ENCODE measurements at regions not wholly inside any gene's neighbourhood (a gene's known extent, or its start where the extent isn't known, plus 50 kb on each side); places are given as distances from the start of the nearest gene placed in this dataset.

GRCh38 chr10:4347397-4347796, 478.6 kb upstream of the AKR1E2 start:
- no peaks in the 10 kb centered on the region for H3K36me3 ChIP-seq (replicated peaks)
- no peaks in the 10 kb centered on the region for H3K27me3 ChIP-seq (ENCODE audit: low read depth)
- in situ Hi-C loops (cut with MboI; ENCODE audit: low sequenced_read_pairs), result no loop called here
- H3K4me3 ChIP-seq, result no peak overlapping the region
- DNase-seq (ENCODE audit: low spot score in 2 of 2), result no peak
- no peaks in the 10 kb centered on the region for H3K4me1 ChIP-seq
- H3K9me3 ChIP-seq, result 0 out of 2 replicates have a peak, but pooled peaks cover 2% of the 10 kb centered on the region

- no peak for DNase-seq (ENCODE audit: low spot score in 2 of 2)
- no peaks in the 10 kb centered on the region for H3K36me3 ChIP-seq (replicated peaks)
- H3K9me3 ChIP-seq, result 0 out of 2 replicates have a peak, but pooled peaks cover 2% of the 10 kb centered on the region
- in situ Hi-C loops (cut with MboI; ENCODE audit: low sequenced_read_pairs), result no loop called here
- no peak overlapping the region for H3K4me3 ChIP-seq
- no peaks in the 10 kb centered on the region for H3K4me1 ChIP-seq
- no peaks in the 10 kb centered on the region for H3K27me3 ChIP-seq (ENCODE audit: low read depth)
These were observed 479.9 kb upstream of the AKR1E2 start for GRCh38 chr10:4345877-4346646.

GRCh38 chr10:4344492-4344994, 481.5 kb upstream of the AKR1E2 start:
- H3K4me1 ChIP-seq, result no peaks in the 10 kb centered on the region
- no peak for DNase-seq (ENCODE audit: low spot score in 2 of 2)
- 0 out of 2 replicates have a peak, but pooled peaks cover 2% of the 10 kb centered on the region for H3K9me3 ChIP-seq
- H3K27me3 ChIP-seq (ENCODE audit: low read depth), result no peaks in the 10 kb centered on the region
- H3K4me3 ChIP-seq, result no peak overlapping the region
- no peaks in the 10 kb centered on the region for H3K36me3 ChIP-seq (replicated peaks)
- in situ Hi-C loops (cut with MboI; ENCODE audit: low sequenced_read_pairs), result no loop called here

GRCh38 chr10:4343873-4344272, 482.1 kb upstream of the AKR1E2 start:
- H3K9me3 ChIP-seq, result 0 out of 2 replicates have a peak, but pooled peaks cover 2% of the 10 kb centered on the region
- no peak overlapping the region for H3K4me3 ChIP-seq
- no peaks in the 10 kb centered on the region for H3K36me3 ChIP-seq (replicated peaks)
- H3K27me3 ChIP-seq (ENCODE audit: low read depth), result no peaks in the 10 kb centered on the region
- no peaks in the 10 kb centered on the region for H3K4me1 ChIP-seq
- in situ Hi-C loops (cut with MboI; ENCODE audit: low sequenced_read_pairs), result no loop called here
- no peak for DNase-seq (ENCODE audit: low spot score in 2 of 2)

- no peaks in the 10 kb centered on the region for H3K4me1 ChIP-seq
- no peaks in the 10 kb centered on the region for H3K36me3 ChIP-seq (replicated peaks)
- DNase-seq (ENCODE audit: low spot score in 2 of 2), result no peak
- H3K4me3 ChIP-seq, result no peak overlapping the region
- H3K27me3 ChIP-seq (ENCODE audit: low read depth), result no peaks in the 10 kb centered on the region
- 0 out of 2 replicates have a peak, but pooled peaks cover 2% of the 10 kb centered on the region for H3K9me3 ChIP-seq
- in situ Hi-C loops (cut with MboI; ENCODE audit: low sequenced_read_pairs), result no loop called here
These were observed 482.9 kb upstream of the AKR1E2 start for GRCh38 chr10:4343091-4343490.

DNA sequence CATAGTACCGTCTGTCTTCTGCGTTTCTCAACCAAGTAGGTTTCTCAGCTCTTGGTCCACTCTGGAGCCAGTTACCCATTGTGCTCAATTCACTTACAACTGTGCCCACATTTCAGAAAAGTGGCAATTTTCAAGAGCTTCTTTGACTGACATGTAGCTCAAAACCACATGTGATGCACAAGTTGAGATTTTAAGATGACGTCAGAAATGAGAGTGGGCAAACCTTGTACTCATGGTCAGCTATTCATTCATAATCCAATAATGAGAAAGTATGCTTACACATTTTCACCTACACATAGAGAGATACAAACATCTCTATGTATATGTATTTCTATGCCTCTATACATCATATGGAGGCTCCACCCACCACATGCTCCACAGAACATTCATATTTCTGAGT, 487.2 kb upstream of the AKR1E2 start:
- H3K4me1 ChIP-seq, result no peaks in the 10 kb centered on the region
- no peak overlapping the region for H3K4me3 ChIP-seq
- in situ Hi-C loops (cut with MboI; ENCODE audit: low sequenced_read_pairs), result no loop called here
- 0 out of 2 replicates have a peak, but pooled peaks cover 2% of the 10 kb centered on the region for H3K9me3 ChIP-seq
- H3K36me3 ChIP-seq (replicated peaks), result no peaks in the 10 kb centered on the region
- no peaks in the 10 kb centered on the region for H3K27me3 ChIP-seq (ENCODE audit: low read depth)
- DNase-seq (ENCODE audit: low spot score in 2 of 2), result no peak

GRCh38 chr10:4337563-4337962, 488.4 kb upstream of the AKR1E2 start:
- DNase-seq (ENCODE audit: low spot score in 2 of 2), result no peak
- no peak overlapping the region for H3K4me3 ChIP-seq
- H3K36me3 ChIP-seq (replicated peaks), result no peaks in the 10 kb centered on the region
- no peaks in the 10 kb centered on the region for H3K4me1 ChIP-seq
- in situ Hi-C loops (cut with MboI; ENCODE audit: low sequenced_read_pairs), result no loop called here
- H3K27me3 ChIP-seq (ENCODE audit: low read depth), result no peaks in the 10 kb centered on the region
- peaks cover 2% of the 10 kb centered on the region; the same call in 1 of the 2 replicates for H3K9me3 ChIP-seq

GRCh38 chr10:4334871-4335270, 491.1 kb upstream of the AKR1E2 start:
- Histone ChIP-seq H3K27me3 (ENCODE audit: low read depth) (no peaks in the 10 kb centered on the region), H3K9me3 (peaks cover 5% of the 10 kb centered on the region), H3K4me3 (no peak overlapping the region), H3K36me3 (replicated peaks) (no peaks in the 10 kb centered on the region), H3K4me1 (no peaks in the 10 kb centered on the region)
- no peak for DNase-seq (ENCODE audit: low spot score in 2 of 2)
- in situ Hi-C loops (cut with MboI; ENCODE audit: low sequenced_read_pairs), result no loop called here

DNA sequence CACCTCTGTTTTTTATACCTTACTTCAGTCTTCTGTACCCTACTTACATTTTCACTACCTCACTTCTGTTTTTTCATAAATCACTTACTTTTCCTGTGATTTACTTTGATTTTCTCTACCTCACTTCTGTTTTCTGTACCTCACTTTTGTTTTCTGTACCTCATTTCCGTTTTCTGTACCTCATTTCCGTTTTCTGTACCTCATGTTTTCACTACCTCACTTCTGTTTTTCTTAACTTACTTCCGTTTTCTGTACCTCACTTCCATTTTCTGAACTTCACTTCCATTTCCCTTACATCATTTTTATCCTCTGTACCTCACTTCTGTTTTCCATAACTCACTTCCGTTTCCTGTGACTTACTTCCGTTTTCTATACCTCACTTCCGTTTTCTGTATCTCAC, 492.0 kb upstream of the AKR1E2 start:
- Histone ChIP-seq H3K4me3 (no peak overlapping the region), H3K4me1 (no peaks in the 10 kb centered on the region), H3K27me3 (ENCODE audit: low read depth) (no peaks in the 10 kb centered on the region), H3K36me3 (replicated peaks) (no peaks in the 10 kb centered on the region), H3K9me3 (peaks cover 5% of the 10 kb centered on the region)
- DNase-seq (ENCODE audit: low spot score in 2 of 2), result no peak
- in situ Hi-C loops (cut with MboI; ENCODE audit: low sequenced_read_pairs), result no loop called here

GRCh38 chr10:4333459-4333894, 492.5 kb upstream of the AKR1E2 start:
- Histone ChIP-seq H3K9me3 (peaks cover 5% of the 10 kb centered on the region), H3K27me3 (ENCODE audit: low read depth) (no peaks in the 10 kb centered on the region), H3K36me3 (replicated peaks) (no peaks in the 10 kb centered on the region), H3K4me1 (no peaks in the 10 kb centered on the region), H3K4me3 (no peak overlapping the region)
- DNase-seq (ENCODE audit: low spot score in 2 of 2), result no peak
- in situ Hi-C loops (cut with MboI; ENCODE audit: low sequenced_read_pairs), result no loop called here

GRCh38 chr10:4332764-4333458, 493.1 kb upstream of the AKR1E2 start:
- no peaks in the 10 kb centered on the region for H3K27me3 ChIP-seq (ENCODE audit: low read depth)
- no peak for DNase-seq (ENCODE audit: low spot score in 2 of 2)
- no peaks in the 10 kb centered on the region for H3K36me3 ChIP-seq (replicated peaks)
- no peak overlapping the region for H3K4me3 ChIP-seq
- in situ Hi-C loops (cut with MboI; ENCODE audit: low sequenced_read_pairs), result no loop called here
- H3K9me3 ChIP-seq, result peaks cover 5% of the 10 kb centered on the region
- no peaks in the 10 kb centered on the region for H3K4me1 ChIP-seq

DNA sequence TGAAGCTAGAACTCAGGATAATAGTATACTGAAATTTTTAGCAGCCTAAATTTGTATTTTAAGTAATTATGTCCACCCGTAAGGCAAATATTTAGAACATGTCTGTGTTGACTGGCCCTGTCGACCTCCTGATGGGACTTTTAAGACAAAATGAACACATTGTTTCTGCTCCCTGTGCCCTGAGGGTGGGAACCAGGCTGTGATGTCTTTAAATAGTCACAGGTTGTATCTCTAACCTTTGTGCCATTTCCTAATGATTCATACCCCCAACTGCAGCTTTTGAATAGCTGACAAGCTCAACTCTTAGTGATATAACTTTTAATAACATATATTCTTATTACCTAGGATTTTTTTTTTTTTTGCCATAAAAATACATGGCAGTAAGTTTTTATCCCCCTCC, 494.9 kb upstream of the AKR1E2 start:
- Histone ChIP-seq H3K4me3 (no peak overlapping the region), H3K9me3 (peaks cover 5% of the 10 kb centered on the region), H3K36me3 (replicated peaks) (no peaks in the 10 kb centered on the region), H3K4me1 (no peaks in the 10 kb centered on the region), H3K27me3 (ENCODE audit: low read depth) (no peaks in the 10 kb centered on the region)
- in situ Hi-C loops (cut with MboI; ENCODE audit: low sequenced_read_pairs), result no loop called here
- DNase-seq (ENCODE audit: low spot score in 2 of 2), result no peak

GRCh38 chr10:4330636-4331035, 495.4 kb upstream of the AKR1E2 start:
- peaks cover 5% of the 10 kb centered on the region for H3K9me3 ChIP-seq
- H3K4me3 ChIP-seq, result no peak overlapping the region
- in situ Hi-C loops (cut with MboI; ENCODE audit: low sequenced_read_pairs), result no loop called here
- no peaks in the 10 kb centered on the region for H3K27me3 ChIP-seq (ENCODE audit: low read depth)
- H3K4me1 ChIP-seq, result no peaks in the 10 kb centered on the region
- no peak for DNase-seq (ENCODE audit: low spot score in 2 of 2)
- no peaks in the 10 kb centered on the region for H3K36me3 ChIP-seq (replicated peaks)

- DNase-seq (ENCODE audit: low spot score in 2 of 2), result no peak
- Histone ChIP-seq H3K36me3 (replicated peaks) (no peaks in the 10 kb centered on the region), H3K9me3 (peaks cover 5% of the 10 kb centered on the region), H3K27me3 (ENCODE audit: low read depth) (no peaks in the 10 kb centered on the region), H3K4me1 (no peaks in the 10 kb centered on the region), H3K4me3 (no peak overlapping the region)
- in situ Hi-C loops (cut with MboI; ENCODE audit: low sequenced_read_pairs), result no loop called here
These were observed 496.8 kb upstream of the AKR1E2 start for GRCh38 chr10:4329225-4329624.

Data from HAP-1 (cell line).